CD4-positive, alpha-beta T cell treated with Interleukin-1 beta for 1 hour (primary cell): ENCODE measurements at regions not wholly inside any gene's neighbourhood (a gene's known extent, or its start where the extent isn't known, plus 50 kb on each side); places are given as distances from the start of the nearest gene placed in this dataset.

Source experiments
- DNase-seq, 2 donors: peaks; one replicate each; pipeline ENCODE4 v3.0.0-alpha.2; 2020 to 2022

- no peak for DNase-seq
Measured at GRCh38 chr6:154885214-154885613, 109.9 kb upstream of the TIAM2 start.

GRCh38 chr6:154886016-154886415 is 109.1 kb upstream of the TIAM2 start:
- no peak for DNase-seq

GRCh38 chr6:154886471-154886870 is 108.6 kb upstream of the TIAM2 start:
- DNase-seq: no peak

- no peak for DNase-seq
Measured at GRCh38 chr6:154887051-154887450, 108.1 kb upstream of the TIAM2 start.

- no peak for DNase-seq
Measured at GRCh38 chr6:154888421-154889295, 106.5 kb upstream of the TIAM2 start.

- no peak for DNase-seq
Measured at GRCh38 chr6:154890874-154891273, 104.2 kb upstream of the TIAM2 start.

GRCh38 chr6:154891901-154892300 is 103.2 kb upstream of the TIAM2 start:
- no peak for DNase-seq

GRCh38 chr6:154893917-154894316 is 101.2 kb upstream of the TIAM2 start:
- no peak for DNase-seq

- DNase-seq: no peak
Measured at GRCh38 chr6:154894902-154895301, 100.2 kb upstream of the TIAM2 start.

- DNase-seq: no peak
Measured at GRCh38 chr6:154895841-154896240, 99.3 kb upstream of the TIAM2 start.

GRCh38 chr6:154898821-154899220 is 96.3 kb upstream of the TIAM2 start:
- no peak for DNase-seq

GRCh38 chr6:154899824-154900463 is 95.2 kb upstream of the TIAM2 start:
- DNase-seq: no peak

GRCh38 chr6:154901876-154902552 is 93.1 kb upstream of the TIAM2 start:
- DNase-seq: no peak

GRCh38 chr6:154907291-154907690 is 87.8 kb upstream of the TIAM2 start:
- no peak for DNase-seq

GRCh38 chr6:154908723-154909122 is 86.4 kb upstream of the TIAM2 start:
- DNase-seq: no peak

- no peak for DNase-seq
Measured at GRCh38 chr6:154909311-154909710, 85.8 kb upstream of the TIAM2 start.

GRCh38 chr6:154909821-154910220 is 85.3 kb upstream of the TIAM2 start:
- DNase-seq: no peak

GRCh38 chr6:154914288-154914687 is 80.8 kb upstream of the TIAM2 start:
- DNase-seq: no peak

- DNase-seq: no peak
Measured at GRCh38 chr6:154916857-154917256, 78.3 kb upstream of the TIAM2 start.

GRCh38 chr6:154917941-154918340 is 77.2 kb upstream of the TIAM2 start:
- DNase-seq: no peak

GRCh38 chr6:154919806-154920205 is 75.3 kb upstream of the TIAM2 start:
- no peak for DNase-seq

- DNase-seq: no peak
Measured at GRCh38 chr6:154920495-154921200, 74.5 kb upstream of the TIAM2 start.

- DNase-seq: peak in 1 of 2 donors; percentile 9
Measured at GRCh38 chr6:154921482-154921881, 73.6 kb upstream of the TIAM2 start.
